NCI-H1436 treated with DMSO at 0.1 percent for 48 hours (cell line): ENCODE measurements at regions not wholly inside any gene's neighbourhood (a gene's known extent, or its start where the extent isn't known, plus 50 kb on each side); places are given as distances from the start of the nearest gene placed in this dataset.
"Not testable (repeated sequence)": the region's sequence is repeated elsewhere in the genome, so short reads cannot be mapped to it uniquely, and the experiment has no call there.

Source experiments
- DNase-seq: peaks from one replicate; lab custom pipeline; 2025; lab: John Stamatoyannopoulos, UW

DNA sequence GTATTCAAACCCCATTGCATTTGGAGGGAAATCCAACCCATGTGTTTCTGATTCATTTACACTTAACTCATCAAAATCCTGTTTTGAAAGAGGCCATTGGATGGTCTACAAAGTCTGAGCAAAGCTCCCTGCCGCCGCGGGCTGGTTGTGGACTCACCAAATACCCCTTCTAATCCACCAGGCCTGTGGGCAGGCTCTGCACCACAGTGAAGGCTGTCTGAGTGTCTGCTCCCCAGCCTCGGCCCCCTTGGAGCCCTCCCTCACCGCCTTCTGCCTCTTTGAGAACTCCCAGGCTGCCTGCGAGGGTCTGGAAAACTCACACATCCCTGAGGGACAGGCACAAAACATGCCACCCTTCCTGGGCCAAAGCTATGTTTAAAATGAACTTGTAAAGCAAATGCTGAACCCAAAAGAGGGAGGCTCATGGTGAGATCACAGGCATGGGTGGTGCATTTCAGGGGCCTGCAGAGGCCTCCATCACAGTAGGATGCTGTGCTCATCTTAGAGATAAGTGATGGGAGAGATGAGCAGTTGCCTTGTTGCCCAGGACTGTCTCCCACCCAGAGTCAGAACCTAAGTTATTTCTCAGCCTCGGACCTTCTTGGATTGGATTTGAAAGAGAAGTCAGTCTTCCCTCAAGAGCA, 225.0 kb downstream of the CYP26B1 start:
- no peak for DNase-seq

DNA sequence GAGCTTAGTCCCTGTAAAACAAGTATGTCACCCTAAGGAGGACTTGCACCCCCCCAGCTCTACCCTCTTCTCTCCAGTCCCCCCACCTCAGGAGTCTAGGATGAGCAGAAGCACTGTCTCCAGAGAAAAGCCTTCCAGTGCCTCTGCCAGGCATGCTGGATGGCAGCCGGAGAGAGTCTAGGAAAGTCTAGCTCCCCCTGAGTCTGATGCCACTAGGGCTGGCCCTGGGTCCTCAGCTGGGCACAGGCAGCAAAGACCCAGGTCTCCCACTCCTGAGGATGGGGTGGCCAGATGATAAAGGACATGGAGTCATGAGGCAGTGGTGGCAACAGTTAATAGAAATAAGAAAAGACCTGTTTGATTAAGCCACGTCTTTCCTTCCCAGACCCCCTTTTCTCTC, 225.6 kb downstream of the CYP26B1 start:
- no peak for DNase-seq

DNA sequence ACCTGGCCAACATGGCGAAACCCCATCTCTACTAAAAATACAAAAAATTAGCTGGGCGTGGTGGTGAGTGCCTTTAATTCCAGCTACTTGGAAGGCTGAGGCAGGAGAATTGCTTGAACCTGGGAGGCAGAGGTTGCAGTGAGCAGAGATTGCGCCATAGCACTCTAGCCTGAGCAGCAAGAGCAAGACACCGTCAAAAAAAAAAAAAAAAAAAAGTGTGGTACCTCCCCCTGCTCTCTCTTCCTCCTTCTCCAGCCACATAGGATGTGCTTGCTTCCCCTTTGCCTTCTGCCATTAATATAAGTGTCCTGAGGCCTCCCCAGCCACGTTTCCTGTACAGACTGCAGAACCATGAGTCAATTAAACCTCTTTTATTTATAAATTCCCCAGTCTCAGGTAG, 226.8 kb downstream of the CYP26B1 start:
- DNase-seq, result not testable (repeated sequence)

DNA sequence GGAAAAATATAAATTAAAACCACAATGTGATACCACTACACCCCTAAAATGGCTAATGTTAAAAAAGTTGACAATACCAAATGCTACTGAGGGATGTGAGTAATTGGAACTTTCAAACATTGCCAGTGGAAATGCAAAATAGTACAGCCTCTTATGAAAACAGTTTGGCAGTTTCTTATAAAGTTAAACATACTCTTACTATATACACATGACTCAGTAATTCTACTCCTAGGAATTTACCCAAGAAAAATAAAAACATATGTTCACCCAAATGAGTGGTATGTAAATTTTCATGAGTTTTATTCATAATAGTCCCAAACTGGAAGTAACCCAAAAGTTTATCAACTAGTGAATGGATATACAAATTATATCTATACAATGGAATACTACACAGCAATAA, 228.0 kb downstream of the CYP26B1 start:
- no peak for DNase-seq

DNA sequence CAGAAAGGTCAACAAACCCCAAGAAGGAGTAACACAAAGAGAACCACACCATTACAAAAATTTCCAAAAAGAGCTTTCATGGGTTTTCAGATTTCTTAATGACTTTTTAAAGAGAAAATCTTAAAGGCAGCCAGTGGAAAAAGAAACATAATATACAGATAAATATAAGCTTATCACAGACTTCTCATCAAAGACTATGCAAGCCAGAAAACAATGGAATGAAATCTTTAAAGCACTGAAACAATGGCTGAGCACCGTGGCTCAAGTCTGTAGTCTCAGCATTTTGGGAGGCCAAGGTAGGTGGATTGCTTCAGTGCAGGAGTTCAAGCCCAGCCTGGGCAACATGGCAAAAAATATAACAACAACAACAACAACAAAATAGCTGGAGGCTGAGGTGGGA, 237.4 kb downstream of the CYP26B1 start:
- DNase-seq, result no peak

DNA sequence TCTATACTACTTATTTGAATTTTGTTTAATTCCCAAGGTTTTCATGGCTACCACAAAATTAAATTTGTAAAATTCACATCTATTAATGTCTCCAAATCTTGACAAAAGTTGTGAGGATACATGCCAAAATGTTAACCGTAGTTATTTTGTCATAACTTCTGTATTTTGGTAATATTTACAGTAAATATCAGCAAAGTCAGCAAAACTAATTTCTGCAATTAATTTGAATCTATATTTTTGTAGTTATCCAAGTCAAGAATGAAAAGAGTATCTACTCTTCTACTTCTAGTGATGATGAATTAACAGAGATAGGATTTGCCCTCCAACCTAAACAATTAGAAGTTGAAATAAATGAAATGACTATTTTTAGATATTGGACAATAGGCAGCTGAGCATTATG, 238.9 kb downstream of the CYP26B1 start:
- DNase-seq, result no peak

DNA sequence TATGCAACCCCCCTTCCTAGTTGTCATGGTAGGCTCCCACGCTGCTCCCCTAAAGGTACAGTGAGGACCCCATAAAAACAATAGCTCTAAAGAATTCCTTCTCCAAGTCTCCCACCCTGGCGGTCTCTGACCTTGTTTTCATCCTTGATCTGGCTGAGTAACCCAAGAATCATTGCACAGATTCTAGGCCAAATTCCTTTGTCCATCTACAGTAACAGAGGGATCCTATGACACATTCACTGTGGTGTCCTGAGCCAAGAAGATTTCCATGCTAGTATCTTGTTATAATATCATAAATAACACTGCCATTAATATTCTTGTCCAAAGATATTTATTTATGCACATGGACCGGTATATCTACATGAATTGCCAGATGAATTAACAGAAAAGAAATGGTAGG, 240.2 kb downstream of the CYP26B1 start:
- no peak for DNase-seq

DNA sequence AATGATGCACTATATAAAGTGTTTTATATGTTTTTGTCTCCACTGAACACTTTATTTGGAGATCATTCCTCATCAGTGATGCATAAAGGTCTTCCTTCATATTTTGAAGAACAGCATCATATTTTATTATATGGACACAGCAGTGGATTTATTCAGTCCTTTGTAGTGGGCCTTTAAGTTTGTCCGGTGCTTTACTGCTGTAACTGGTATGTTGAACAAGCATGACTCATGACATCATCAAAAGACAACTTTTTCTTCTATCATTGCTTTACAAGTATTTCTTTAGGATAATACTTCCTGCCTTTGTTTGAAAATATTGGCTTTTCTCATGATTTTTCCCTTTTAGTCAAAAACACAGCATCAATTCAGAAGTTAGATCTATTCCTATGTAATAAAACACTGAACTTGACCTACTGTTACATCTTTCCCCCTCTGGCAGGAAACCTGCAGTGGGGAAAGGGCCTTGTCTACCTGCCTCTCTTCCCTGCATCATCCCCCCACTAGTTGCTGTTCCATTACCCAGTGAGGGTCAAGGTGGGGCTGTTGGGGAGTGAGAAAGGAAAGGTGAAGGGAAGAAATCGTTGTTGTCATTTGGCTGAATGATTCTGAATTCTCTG, 241.2 kb downstream of the CYP26B1 start:
- DNase-seq, result no peak

DNA sequence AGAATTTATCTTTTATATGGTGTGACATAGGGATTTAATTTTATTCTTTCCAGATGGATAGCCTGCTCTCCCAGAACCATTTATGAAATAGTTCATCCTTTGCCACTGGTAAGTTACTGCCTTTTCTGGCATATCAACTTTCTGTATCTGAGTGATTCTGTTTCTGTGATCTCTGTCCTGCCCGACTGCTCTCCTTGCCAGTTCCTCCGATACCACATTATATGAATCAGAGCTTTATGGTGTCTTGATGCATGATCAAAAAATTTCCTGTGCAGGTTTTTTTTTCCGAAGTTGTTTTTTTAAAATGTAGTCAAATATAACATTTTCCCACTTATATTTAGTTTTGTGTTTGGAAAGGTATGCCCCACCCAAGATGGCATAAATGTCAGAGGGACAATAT, 242.5 kb downstream of the CYP26B1 start:
- DNase-seq, result no peak

DNA sequence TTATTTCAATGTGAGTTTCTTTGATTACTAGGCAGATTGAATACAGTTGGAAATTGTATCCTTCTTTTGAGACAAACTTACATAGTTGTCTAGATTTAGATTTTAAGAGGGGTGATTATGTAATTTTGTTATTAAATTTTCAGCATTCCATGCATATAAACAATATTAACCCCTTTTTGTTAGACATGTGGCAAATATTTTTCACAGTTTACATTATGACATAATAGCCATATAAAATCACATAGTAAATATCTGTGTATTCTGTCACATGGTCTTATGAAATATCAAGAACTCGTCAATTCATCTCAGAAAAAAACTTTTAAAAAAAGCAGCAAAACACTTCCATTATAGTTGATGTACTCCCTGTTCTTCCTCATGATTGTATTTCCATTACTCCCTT, 243.8 kb downstream of the CYP26B1 start:
- DNase-seq, result no peak

DNA sequence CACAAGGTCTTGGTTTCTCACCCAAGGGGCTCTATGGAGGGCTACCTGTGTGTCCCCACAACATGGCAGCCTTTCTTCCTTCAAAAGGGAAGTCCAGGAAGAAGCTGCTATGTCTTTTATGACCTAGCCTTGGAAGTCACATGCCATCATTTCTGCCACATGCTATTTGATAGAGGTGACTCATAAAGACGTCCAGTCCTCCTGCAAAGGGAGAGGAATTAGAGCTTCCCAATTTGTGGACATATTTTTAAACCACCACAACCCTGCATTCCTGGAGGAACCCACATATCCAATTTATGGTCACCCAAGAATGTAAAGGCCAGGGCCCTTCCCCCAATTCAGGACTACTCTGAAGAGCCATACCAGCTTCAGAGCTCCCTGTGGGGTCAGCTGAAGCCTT, 246.2 kb downstream of the CYP26B1 start:
- no peak for DNase-seq

DNA sequence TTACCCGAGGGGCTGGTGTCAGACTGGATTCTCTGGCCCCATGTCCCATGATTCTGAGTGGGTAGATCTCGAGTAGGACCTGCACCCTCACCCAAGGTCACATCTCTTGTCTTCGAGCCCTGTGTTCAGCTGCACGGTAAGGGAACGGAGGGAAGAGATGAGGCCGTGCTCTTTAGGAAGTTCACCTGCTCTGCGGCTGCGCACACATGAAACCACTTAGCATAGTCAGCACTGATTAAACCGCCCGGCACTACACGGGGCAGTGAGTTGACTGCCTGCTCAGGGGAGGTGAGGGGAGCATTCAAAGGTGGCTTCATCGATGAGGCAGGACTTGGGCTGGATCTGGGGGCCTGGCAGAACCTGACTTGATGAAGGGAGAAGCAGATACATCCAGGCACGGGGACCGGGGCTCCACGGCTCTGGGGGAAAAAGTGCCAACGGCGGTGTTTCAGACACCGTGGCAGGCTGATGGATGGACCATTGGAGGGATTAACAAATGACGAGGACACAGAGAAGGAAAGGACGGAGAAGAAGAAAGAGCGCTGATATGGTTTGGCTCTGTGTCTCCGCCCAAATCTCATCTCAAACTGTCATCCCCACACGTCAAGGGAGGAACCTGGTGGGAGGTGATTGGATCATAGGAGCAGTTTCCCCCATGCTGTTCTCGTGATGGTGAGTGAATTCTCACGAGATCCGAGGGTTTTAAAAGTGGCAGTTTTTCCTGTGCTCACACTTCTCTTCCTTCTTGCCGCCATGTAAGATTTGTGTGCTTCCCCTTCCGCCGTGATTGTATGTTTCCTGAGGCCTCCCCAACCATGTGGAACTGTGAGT, 248.6 kb downstream of the CYP26B1 start:
- DNase-seq, result no peak

DNA sequence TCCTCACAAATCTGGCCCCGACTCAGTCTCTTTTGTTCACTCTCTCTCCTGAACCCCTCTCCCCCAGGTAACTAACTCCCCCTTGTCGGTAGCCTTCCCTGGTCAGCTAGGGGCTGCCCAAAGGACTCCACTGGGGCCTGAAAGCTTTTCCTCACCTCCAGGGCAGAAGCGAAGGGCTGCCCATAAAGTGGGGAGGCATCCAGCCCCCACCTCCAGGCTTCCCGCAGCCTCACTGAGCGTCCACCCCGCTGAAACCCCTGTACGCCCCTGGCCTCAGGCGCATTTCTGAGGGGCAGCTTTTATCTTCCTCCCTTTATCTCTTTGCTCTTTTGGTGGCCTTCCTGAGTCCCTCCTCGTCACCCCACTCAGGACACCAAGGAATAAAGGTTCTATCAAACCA, 249.3 kb downstream of the CYP26B1 start:
- no peak for DNase-seq

DNA sequence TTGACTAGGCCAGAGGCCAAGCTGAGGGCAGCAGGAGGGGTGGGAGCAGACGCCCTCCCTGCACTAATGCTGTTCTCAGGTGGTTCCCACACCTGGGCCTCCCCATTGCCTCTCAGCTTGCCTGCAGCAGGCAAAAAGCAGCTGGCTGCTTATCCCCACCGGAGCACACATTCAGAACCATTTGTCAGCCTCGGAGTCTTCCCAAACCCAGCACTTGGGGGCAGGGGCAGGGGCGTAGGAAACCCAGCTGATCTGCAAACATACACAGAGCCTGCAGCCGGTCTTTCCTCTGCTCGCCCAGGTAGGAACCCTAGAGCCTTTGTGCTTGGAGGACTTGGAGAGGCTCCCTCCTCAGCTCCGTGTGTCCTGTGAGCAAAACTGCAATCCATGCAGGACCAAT, 249.8 kb downstream of the CYP26B1 start:
- DNase-seq, result no peak

DNA sequence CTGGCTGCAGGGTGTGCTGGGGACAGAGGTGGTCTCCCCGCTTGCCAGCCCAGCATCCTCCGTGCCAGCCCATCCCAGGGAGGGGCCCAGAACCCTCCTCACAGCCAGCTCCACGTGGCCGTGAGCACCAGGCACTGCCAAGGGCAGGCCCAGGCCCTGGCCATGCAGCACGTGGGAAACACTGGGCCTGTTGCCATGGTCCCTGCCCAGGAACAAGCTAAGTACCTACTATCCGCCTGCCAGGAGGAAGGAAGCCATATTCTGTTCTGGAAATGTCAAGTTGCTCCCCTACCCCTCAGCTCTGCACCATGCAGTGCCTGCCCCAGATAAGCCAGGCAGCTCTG, 250.6 kb downstream of the CYP26B1 start:
- DNase-seq, result no peak

DNA sequence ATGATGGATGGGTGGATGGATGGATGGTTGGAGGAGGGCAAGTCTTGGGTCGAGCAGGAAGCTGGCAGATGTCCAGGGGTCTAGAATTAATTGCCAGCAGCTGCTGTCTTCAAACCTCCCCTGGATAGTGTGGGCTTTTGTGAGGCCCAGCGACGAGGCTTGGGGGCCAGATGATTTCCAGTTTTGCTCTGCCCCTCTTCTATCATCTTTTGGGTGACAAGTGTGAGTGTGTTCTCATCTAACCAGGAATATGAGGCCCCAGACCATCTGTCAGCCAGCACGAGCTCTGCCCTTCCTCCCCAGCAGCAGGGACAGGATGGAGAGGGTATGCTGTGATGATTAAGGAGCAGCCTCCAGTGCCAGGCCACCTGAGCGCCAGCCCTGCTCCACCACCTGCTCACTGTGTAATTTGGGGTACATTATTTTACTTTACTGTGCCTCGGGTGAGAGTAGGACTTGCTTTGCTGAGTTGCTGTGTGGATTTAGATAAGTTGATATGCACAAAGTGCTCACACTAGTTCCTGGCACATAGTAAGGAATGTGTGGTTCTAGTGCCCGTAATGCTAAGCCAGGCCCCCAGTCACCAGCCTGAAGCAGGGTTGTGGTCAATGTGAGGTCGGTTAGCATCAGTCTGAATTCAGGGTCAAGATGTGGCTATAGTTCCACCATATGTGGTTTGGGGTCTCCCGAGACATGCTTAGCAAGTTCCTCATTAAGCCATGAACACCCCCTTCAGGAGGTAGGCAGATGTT, 251.1 kb downstream of the CYP26B1 start:
- DNase-seq, result no peak

DNA sequence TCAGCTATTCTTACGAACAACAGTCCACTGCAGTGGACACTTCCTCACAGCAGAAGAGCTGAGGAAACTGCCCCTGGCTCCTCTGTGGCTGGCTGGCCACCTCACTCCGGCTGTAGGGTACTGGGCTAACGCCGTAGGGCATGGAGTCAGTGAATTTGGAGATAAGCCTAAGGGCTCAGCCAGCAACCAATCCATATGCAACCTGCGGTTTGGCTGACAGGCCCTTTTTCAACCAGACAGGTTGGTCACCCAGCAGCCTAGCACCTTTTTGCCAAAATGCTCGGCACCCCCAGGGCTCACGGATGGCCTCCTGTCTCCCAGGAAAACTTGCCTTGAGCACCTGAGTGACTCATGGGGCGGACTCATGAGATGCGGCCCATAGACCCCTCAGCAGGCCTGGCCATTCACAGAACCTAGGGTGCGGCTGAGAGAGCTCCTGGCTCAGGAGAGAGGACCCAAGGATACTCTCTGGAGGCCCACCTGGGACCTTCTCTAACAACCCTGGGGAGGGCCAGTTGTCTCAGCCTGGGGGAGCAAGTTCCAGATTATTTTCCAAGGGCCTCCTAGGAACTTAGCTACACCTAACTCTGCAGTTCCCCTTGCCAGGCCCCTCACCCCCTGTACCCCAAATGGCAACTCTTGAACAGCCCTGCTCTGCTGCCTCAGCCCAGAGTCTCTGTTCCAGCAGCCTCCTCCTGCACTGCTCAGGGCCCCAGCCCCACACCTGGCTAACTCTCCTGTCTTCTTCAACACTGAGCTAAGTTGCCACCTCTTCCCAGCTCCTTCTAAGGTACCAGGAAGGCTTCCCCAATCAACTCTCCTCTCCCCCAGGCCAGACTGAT, 252.1 kb downstream of the CYP26B1 start:
- DNase-seq, result no peak

DNA sequence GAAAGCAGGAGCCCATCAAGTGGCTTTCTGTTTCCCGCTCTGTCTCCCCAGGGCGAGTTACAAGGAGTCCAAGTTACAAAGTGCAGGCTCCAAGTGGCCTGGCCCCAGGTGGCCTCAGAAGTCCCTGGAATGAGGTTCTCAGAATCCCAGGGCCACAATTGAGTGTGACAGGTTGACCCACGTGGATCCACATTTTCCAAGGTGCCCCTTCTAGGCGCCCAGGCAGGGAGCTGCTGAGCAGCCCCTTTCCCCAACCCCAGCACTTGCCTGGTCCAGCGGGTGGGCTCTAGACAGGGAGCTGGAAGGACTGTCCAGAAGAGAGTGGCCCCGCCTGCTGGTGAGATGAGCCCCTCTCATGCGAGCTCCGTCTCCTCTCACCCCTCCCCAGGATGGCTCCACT, 253.4 kb downstream of the CYP26B1 start:
- DNase-seq, result no peak

DNA sequence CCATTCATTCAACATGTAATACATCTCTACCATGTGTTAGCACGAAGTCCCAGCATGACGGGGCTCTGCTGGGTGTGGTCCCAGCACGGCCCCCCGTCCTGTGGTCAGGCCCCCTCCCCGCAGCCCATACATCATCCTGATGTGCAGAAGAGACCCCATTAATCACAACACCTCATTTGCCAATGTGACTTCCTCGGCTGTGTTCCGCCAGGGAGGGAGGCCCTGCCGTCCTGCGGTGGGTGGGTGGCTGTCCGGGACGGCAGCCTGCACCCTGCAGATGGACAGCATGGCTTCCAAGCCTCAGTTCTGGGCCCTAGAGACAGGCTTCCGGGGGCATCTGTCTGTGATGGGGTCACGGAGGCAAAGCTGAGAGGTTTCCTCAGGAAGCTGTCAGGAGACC, 254.0 kb downstream of the CYP26B1 start:
- no peak for DNase-seq

DNA sequence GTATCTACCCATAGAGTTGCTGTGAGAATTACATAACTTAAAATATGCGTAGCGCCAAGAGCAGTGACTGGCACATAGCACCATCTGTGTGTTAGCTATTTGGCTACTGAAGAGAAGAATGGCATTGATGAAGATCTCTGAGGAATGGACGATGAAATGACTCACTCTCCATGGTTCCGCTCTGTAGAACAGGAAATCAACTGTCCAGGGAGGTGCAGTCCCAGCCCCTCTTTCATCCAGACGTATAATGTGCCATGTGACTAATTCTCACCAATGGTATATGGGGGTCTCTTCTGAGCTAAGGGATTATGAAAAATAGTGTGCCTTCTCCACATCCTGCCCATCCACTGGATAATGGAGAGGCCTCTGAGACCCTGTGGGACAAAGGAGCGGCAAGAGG, 254.8 kb downstream of the CYP26B1 start:
- DNase-seq, result no peak

DNA sequence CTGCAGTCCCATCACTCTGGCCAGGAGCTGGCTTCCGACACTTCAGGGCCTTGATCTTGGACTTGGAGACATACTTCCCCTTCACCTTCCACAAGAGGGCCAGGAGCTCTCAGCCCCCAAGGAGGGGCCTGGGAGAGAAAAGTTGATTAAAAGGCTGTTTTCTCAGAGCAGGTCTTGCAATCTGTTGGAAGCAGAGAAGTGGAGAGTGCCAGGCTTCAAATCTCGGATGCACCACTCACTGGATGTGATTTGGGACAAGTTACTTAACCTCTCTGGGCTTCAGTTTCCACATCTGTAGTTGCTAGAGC, 255.3 kb downstream of the CYP26B1 start:
- no peak for DNase-seq
